H1 (cell line): ENCODE measurements at regions not wholly inside any gene's neighbourhood (a gene's known extent, or its start where the extent isn't known, plus 50 kb on each side); places are given as distances from the start of the nearest gene placed in this dataset.

Source experiments
- CTCF ChIA-PET: fragments of 300-600 bp; sonication (Branson Sonifier 250); formaldehyde crosslinking; loops from one replicate; lab custom pipeline; 2021; ENCODE audit not compliant: partially characterized antibody; lab: Charles Lee
- POLR2A ChIA-PET: fragments of 300-600 bp; sonication (Branson Sonifier 250); formaldehyde crosslinking; loops from one replicate; lab custom pipeline; 2021; ENCODE audit warnings: inconsistent platforms; ENCODE audit not compliant: partially characterized antibody; lab: Charles Lee
- DNase-seq, 2 experiments: peaks; one replicate each; pipeline versions ENCODE4 v3.0.0 to v3.0.0-alpha.2; 2010 to 2022; ENCODE audit warnings: low spot score in 2 of 2, low read depth in 1 of 2, mixed read lengths in 1 of 2
- FAIRE-seq: peaks from 2 replicates; lab custom pipeline; 2011; peaks lifted over from hg19 to GRCh38; lab: Jason Lieb, UNC
- H2AFZ ChIP-seq: 2 replicates; pipeline ENCODE4 v1.8.1; 2012; ENCODE audit warnings: low read length, inconsistent platforms
- H2AK5ac ChIP-seq: 2 replicates; pipeline ENCODE4 v1.6.1; 2013; ENCODE audit warnings: low read depth, low read length
- H2BK120ac ChIP-seq: replicated peaks from 2 replicates; pipeline ENCODE3; 2013; ENCODE audit warnings: low read depth, low read length, inconsistent platforms
- H2BK12ac ChIP-seq: 2 replicates; pipeline ENCODE4 v1.6.1; 2013; ENCODE audit warnings: low read depth, low read length
- H2BK15ac ChIP-seq: 2 replicates; pipeline ENCODE4 v1.6.1; 2013; ENCODE audit warnings: low read length
- H2BK20ac ChIP-seq: 2 replicates; pipeline ENCODE4 v1.6.1; 2013; ENCODE audit warnings: low read length
- H2BK5ac ChIP-seq: 2 replicates; pipeline ENCODE4 v1.6.1; 2013; ENCODE audit warnings: low read depth, low read length
- H3K14ac ChIP-seq: 2 replicates; pipeline ENCODE4 v1.6.1; 2013; ENCODE audit warnings: inconsistent platforms; ENCODE audit not compliant: insufficient read length
- H3K18ac ChIP-seq: 2 replicates; pipeline ENCODE4 v1.6.1; 2013; ENCODE audit warnings: low read length; ENCODE audit errors: extremely low read depth
- H3K23ac ChIP-seq: 2 replicates; pipeline ENCODE4 v1.6.1; 2013; ENCODE audit warnings: inconsistent platforms; ENCODE audit not compliant: insufficient read length
- H3K23me2 ChIP-seq: 2 replicates; pipeline ENCODE4 v1.6.1; 2013; ENCODE audit warnings: low read depth, low read length
- H3K27ac ChIP-seq: 2 replicates; pipeline ENCODE4 v1.6.1; 2011; ENCODE audit warnings: low read depth, low read length, inconsistent platforms
- H3K27me3 ChIP-seq, 4 experiments: replicated peaks in 1 of 4; 1 replicate in 1 of 4; 2 replicates in 3 of 4; pipeline versions ENCODE4 v1.6.1 to v1.8.1; 2011 to 2013; ENCODE audit warnings: low read length in 3 of 4, mild to moderate bottlenecking in 3 of 4, inconsistent platforms in 2 of 4, mixed read lengths in 2 of 4, moderate library complexity in 1 of 4; ENCODE audit not compliant: control insufficient read depth in 3 of 4, insufficient read depth in 3 of 4; ENCODE audit errors: extremely low read depth in 1 of 4
- H3K36me3 ChIP-seq, 4 experiments: 2 replicates each; pipeline versions ENCODE4 v1.6.1 to v1.8.1; 2011 to 2013; ENCODE audit warnings: mild to moderate bottlenecking in 4 of 4, low read length in 3 of 4, moderate library complexity in 2 of 4, control low read depth in 1 of 4, inconsistent platforms in 1 of 4; ENCODE audit not compliant: insufficient read depth in 4 of 4, control insufficient read depth in 2 of 4
- H3K4ac ChIP-seq: replicated peaks from 2 replicates; pipeline ENCODE3; 2013; ENCODE audit warnings: low read length, low read depth, mixed read lengths, inconsistent platforms; ENCODE audit not compliant: insufficient read length
- H3K4me1 ChIP-seq, 4 experiments: replicated peaks in 1 of 4; 1 replicate in 1 of 4; 2 replicates in 3 of 4; pipeline versions ENCODE4 v1.6.1 to v1.8.1; 2011 to 2013; ENCODE audit warnings: low read length in 3 of 4, inconsistent platforms in 2 of 4, mixed read lengths in 1 of 4; ENCODE audit not compliant: insufficient read depth in 4 of 4, control insufficient read depth in 3 of 4
- H3K4me2 ChIP-seq, 2 experiments: 2 replicates each; pipeline versions ENCODE4 v1.6.1 to v1.8.1; 2011 to 2013; ENCODE audit warnings: low read depth in 2 of 2, low read length in 2 of 2, control low read depth in 1 of 2, inconsistent platforms in 1 of 2, mild to moderate bottlenecking in 1 of 2; ENCODE audit not compliant: insufficient read depth in 1 of 2
- H3K4me3 ChIP-seq, 4 experiments: fragments of 200-600, 300-600 bp in 1 of 4; sonication (generic), shearing (Covaris generic), sonication (Bioruptor Twin) in 1 of 4; 2 replicates each; pipeline versions ENCODE4 v1.5.1 to v1.8.1; 2011 to 2016; ENCODE audit warnings: low read length in 4 of 4, low read depth in 3 of 4, control low read depth in 2 of 4, inconsistent platforms in 2 of 4, mild to moderate bottlenecking in 2 of 4, mixed read lengths in 1 of 4, moderate library complexity in 1 of 4; ENCODE audit not compliant: insufficient read depth in 2 of 4; ENCODE audit errors: extremely low read depth in 1 of 4
- H3K56ac ChIP-seq: replicated peaks from 2 replicates; pipeline ENCODE3; 2013; ENCODE audit warnings: low read depth, mild to moderate bottlenecking, mixed read lengths, low read length, inconsistent platforms; ENCODE audit not compliant: insufficient read length
- H3K79me1 ChIP-seq: 2 replicates; pipeline ENCODE4 v1.6.1; 2013; ENCODE audit warnings: low read depth, low read length, control low read depth
- H3K79me2 ChIP-seq, 2 experiments: 2 replicates each; pipeline versions ENCODE4 v1.6.1 to v1.8.1; 2012 to 2013; ENCODE audit warnings: low read length in 2 of 2, mild to moderate bottlenecking in 2 of 2, inconsistent platforms in 1 of 2; ENCODE audit not compliant: insufficient read depth in 2 of 2, control insufficient read depth in 1 of 2
- H3K9ac ChIP-seq, 4 experiments: replicated peaks in 1 of 4; 1 replicate in 1 of 4; 2 replicates in 3 of 4; pipeline versions ENCODE4 v1.6.1 to v1.8.1; 2011 to 2013; ENCODE audit warnings: low read depth in 3 of 4, low read length in 3 of 4, control low read depth in 2 of 4, mild to moderate bottlenecking in 2 of 4, moderate library complexity in 2 of 4, inconsistent platforms in 1 of 4; ENCODE audit errors: extremely low read depth in 1 of 4
- H3K9me3 ChIP-seq, 2 experiments: 2 replicates each; pipeline versions ENCODE4 v1.6.1 to v1.8.1; 2012 to 2013; ENCODE audit warnings: mild to moderate bottlenecking in 2 of 2, moderate library complexity in 2 of 2, control low read depth in 1 of 2, inconsistent platforms in 1 of 2, low read depth in 1 of 2, low read length in 1 of 2, mixed read lengths in 1 of 2; ENCODE audit not compliant: insufficient read depth in 2 of 2
- H4K20me1 ChIP-seq, 2 experiments: replicated peaks in 1 of 2; 2 replicates each; pipeline versions ENCODE3 to v1.8.1; 2011 to 2013; ENCODE audit warnings: inconsistent platforms in 2 of 2, low read length in 2 of 2, mild to moderate bottlenecking in 1 of 2; ENCODE audit not compliant: insufficient read depth in 2 of 2, control insufficient read depth in 1 of 2
- H4K5ac ChIP-seq: 2 replicates; pipeline ENCODE4 v1.6.1; 2013; ENCODE audit warnings: low read length, low read depth, mixed read lengths, inconsistent platforms; ENCODE audit not compliant: insufficient read length
- H4K8ac ChIP-seq: 2 replicates; pipeline ENCODE4 v1.8.0; 2013; ENCODE audit warnings: mild to moderate bottlenecking, moderate library complexity, low read length, inconsistent platforms; ENCODE audit not compliant: insufficient read depth; ENCODE audit errors: extremely low read depth
- H4K91ac ChIP-seq: replicated peaks from 2 replicates; pipeline ENCODE3; 2013; ENCODE audit warnings: low read length, mixed read lengths, inconsistent platforms; ENCODE audit not compliant: insufficient read length
- CTCF ChIP-seq, 3 experiments: IDR thresholded peaks; 1 replicate in 2 of 3; 2 replicates in 1 of 3; pipeline versions ENCODE4 v1.5.1 to v1.6.1; 2011; ENCODE audit warnings: low read length in 3 of 3, mild to moderate bottlenecking in 3 of 3, inconsistent platforms in 2 of 3, low read depth in 1 of 3, moderate library complexity in 1 of 3; ENCODE audit not compliant: insufficient read depth in 1 of 3; ENCODE audit errors: control extremely low read depth in 1 of 3
- JUND ChIP-seq: IDR thresholded peaks from 2 replicates; pipeline ENCODE4 v1.6.1; 2011; ENCODE audit warnings: mild to moderate bottlenecking, improper control_type of control experiment, low read length
- RAD21 ChIP-seq, 2 experiments: IDR thresholded peaks in 1 of 2; conservative IDR thresholded peaks in 1 of 2; 2 replicates each; pipeline ENCODE4 v1.6.1; 2011; ENCODE audit warnings: low read depth in 2 of 2, low read length in 2 of 2, improper control_type of control experiment in 1 of 2, inconsistent platforms in 1 of 2, mild to moderate bottlenecking in 1 of 2, moderate library complexity in 1 of 2
- WGBS, 2 experiments: shearing (Covaris generic) in 1 of 2; methylation state at CpG; one replicate each; pipeline versions ENCODE4 v1.1.6 to v1.1.7; 2013 to 2015; ENCODE audit warnings: low lambda C conversion rate in 2 of 2, mixed read lengths in 2 of 2, inconsistent platforms in 1 of 2, low coverage in 1 of 2, missing lambda C conversion rate in 1 of 2; ENCODE audit not compliant: insufficient replicate concordance in 2 of 2, insufficient coverage in 1 of 2, insufficient read length in 1 of 2; ENCODE audit errors: extremely low coverage in 1 of 2, missing lambda C conversion rate in 1 of 2; 5-methylcytosine and 5-hydroxymethylcytosine counted together

- FAIRE-seq (no peak), DNase-seq (no peak)
- no peak overlapping the region for H3K23ac ChIP-seq
- H3K4me2 ChIP-seq = no peak overlapping the region
- no peak overlapping the region for H2BK20ac ChIP-seq
- H3K56ac ChIP-seq = no peak overlapping the region
- H2AK5ac ChIP-seq = no peak overlapping the region
- no peak overlapping the region for H3K9ac ChIP-seq
- H4K8ac ChIP-seq = no peak overlapping the region
- no peak overlapping the region for H3K4ac ChIP-seq
- H3K18ac ChIP-seq = no peak overlapping the region
- H3K4me1 ChIP-seq = no peaks in the 10 kb centered on the region
- no peak overlapping the region for H2BK5ac ChIP-seq
- no peak overlapping the region for H3K4me3 ChIP-seq
- H2AFZ ChIP-seq = no peak overlapping the region
- H3K23me2 ChIP-seq = no peaks in the 10 kb centered on the region; the same call in 1 of the 2 replicates
- H3K79me2 ChIP-seq = no peaks in the 10 kb centered on the region
- 73% methylated on average over 3 of the region's 3 CpGs; no CpG with 5 or more reads in 1 of the 2 experiments for WGBS, 2 experiments
- no peaks in the 10 kb centered on the region for H4K20me1 ChIP-seq
- H4K5ac ChIP-seq = no peak overlapping the region
- H3K9me3 ChIP-seq = no peaks in the 10 kb centered on the region
- POLR2A ChIA-PET = no interaction called here
- H4K91ac ChIP-seq = no peak overlapping the region
- H3K27ac ChIP-seq = no peak overlapping the region
- no peak overlapping the region for H2BK15ac ChIP-seq
- no peak overlapping the region for H2BK120ac ChIP-seq
- no peaks in the 10 kb centered on the region for H3K79me1 ChIP-seq
- H3K27me3 ChIP-seq = no peaks in the 10 kb centered on the region
- TF ChIP-seq RAD21 (IDR thresholded peaks at IDR 0.05 in 1 of 2, conservative IDR thresholded peaks at IDR 0.05 in 1 of 2; ENCODE audit: low read depth in 2 of 2, low read length in 2 of 2) = peak in 1 of 2 experiments; percentile 31; a peak in 3 of 4 replicates
- TF ChIP-seq CTCF (IDR thresholded peaks at IDR 0.05; ENCODE audit: control extremely low read depth in 1 of 3, insufficient read depth in 1 of 3, low read depth in 1 of 3, low read length in 3 of 3) = peak; percentile 21 to 32 (median 22)
- no peak for TF ChIP-seq JUND
- TF ChIP-seq, all 59 proteins: peak for 2
- no peak overlapping the region for H3K14ac ChIP-seq
- CTCF ChIA-PET = interaction anchor here (0.6 to 5.5 kb wide), 7 partner anchors 14 to 115 kb away, joined by 3 to 31 read pairs (median 4); no protein-coding TSS in a partner anchor
- H3K36me3 ChIP-seq = no peaks in the 10 kb centered on the region
- H2BK12ac ChIP-seq = no peak overlapping the region
These were observed 92.7 kb upstream of the CD93 start for GRCh38 chr20:23178806-23179205.
